ENCODE measurements at regions not wholly inside any gene's neighbourhood (a gene's known extent, or its start where the extent isn't known, plus 50 kb on each side); places are given as distances from the start of the nearest gene placed in this dataset.

- TF ChIP-seq CTCF (IDR thresholded peaks at IDR 0.05; ENCODE audit: insufficient read depth, low read length, poor library complexity, severe bottlenecking) = no peak
- no peak for TF ChIP-seq EZH2phosphoT487 (conservative IDR thresholded peaks at IDR 0.05; ENCODE audit: low read length)
Observed at GRCh38 chr2:13390676-13391075, 673.9 kb downstream of the TRIB2 start.
